Peyer's patch (tissue), 4 donors: ENCODE measurements at regions not wholly inside any gene's neighbourhood (a gene's known extent, or its start where the extent isn't known, plus 50 kb on each side); places are given as distances from the start of the nearest gene placed in this dataset.

Source experiments
- CTCF ChIP-seq, 6 experiments: fragments of 450-650 bp in 4 of 6; fragments of 200-600 bp in 2 of 6; sonication (generic) in 1 of 6; IDR thresholded peaks; one replicate each; pipeline ENCODE4 v1.5.1; 2017 to 2019; ENCODE audit warnings: antibody characterized with exemption in 6 of 6, mild to moderate bottlenecking in 3 of 6, moderate library complexity in 1 of 6
- POLR2A ChIP-seq, 2 donors: fragments of 450-650 bp; IDR thresholded peaks; one replicate each; pipeline ENCODE4 v1.5.1; 2017; ENCODE audit warnings: antibody characterized with exemption in 2 of 2, mild to moderate bottlenecking in 2 of 2, moderate library complexity in 2 of 2

- TF ChIP-seq CTCF (IDR thresholded peaks at IDR 0.05) = no peak
- no peak for TF ChIP-seq POLR2A (IDR thresholded peaks at IDR 0.05)
Measured at GRCh38 chr9:28770827-28771226, 1197.5 kb upstream of the C9orf72 start.
